ENCODE measurements at regions not wholly inside any gene's neighbourhood (a gene's known extent, or its start where the extent isn't known, plus 50 kb on each side); places are given as distances from the start of the nearest gene placed in this dataset.

- Mint-ChIP-seq H3K4me1 (peaks cover 27% of the 10 kb centered on the region), H3K27me3 (peaks cover 2% of the 10 kb centered on the region), H3K27ac (no peak overlapping the region), H3K36me3 (ENCODE audit: low read depth) (no peaks in the 10 kb centered on the region), H3K9me3 (peaks cover 2% of the 10 kb centered on the region), H3K4me3 (no peak overlapping the region)
- ChIA-PET POLR2A (no interaction called here), CTCF (no interaction called here)
- DNase-seq: no peak
These were observed 50.8 kb upstream of the SSBP3 start for GRCh38 chr1:54456921-54457529.

GRCh38 chr1:54456361-54456760, 50.2 kb upstream of the SSBP3 start:
- Mint-ChIP-seq H3K36me3 (ENCODE audit: low read depth) (no peaks in the 10 kb centered on the region), H3K4me1 (peaks cover 24% of the 10 kb centered on the region), H3K9me3 (peaks cover 4% of the 10 kb centered on the region), H3K27me3 (peaks cover 4% of the 10 kb centered on the region), H3K27ac (no peak overlapping the region), H3K4me3 (no peak overlapping the region)
- POLR2A ChIA-PET: no interaction called here
- DNase-seq: no peak
- CTCF ChIA-PET: no interaction called here

All from activated CD4-positive, alpha-beta memory T cell treated with anti-CD3 and anti-CD28 coated beads, Interleukin-2, amount 10 ng/mL, durations not matched to agents 7 days and 5 days (primary cell).